Esophagus squamous epithelium (tissue), 5 donors: ENCODE measurements at regions not wholly inside any gene's neighbourhood (a gene's known extent, or its start where the extent isn't known, plus 50 kb on each side); places are given as distances from the start of the nearest gene placed in this dataset.

Source experiments
- DNase-seq: peaks from one replicate; lab custom pipeline; 2025; lab: John Stamatoyannopoulos, UW
- H3K27ac ChIP-seq, 4 donors: fragments of 200-600 bp; sonication (generic); one replicate each; pipeline ENCODE4 v1.5.1; 2016 to 2019; ENCODE audit warnings: mild to moderate bottlenecking in 1 of 4
- H3K27me3 ChIP-seq, 4 donors: fragments of 200-600 bp; sonication (generic); 1 replicate in 3 of 4; 2 replicates in 1 of 4; pipeline versions ENCODE4 v1.5.1 to v1.6.0; 2017 to 2021; ENCODE audit warnings: antibody characterized with exemption in 1 of 4
- H3K36me3 ChIP-seq, 3 donors: fragments of 200-600 bp; sonication (generic); one replicate each; pipeline ENCODE4 v1.5.1; 2016 to 2019
- H3K4me1 ChIP-seq, 3 donors: fragments of 200-600 bp; sonication (generic); one replicate each; pipeline ENCODE4 v1.5.1; 2017 to 2019
- H3K4me3 ChIP-seq, 4 donors: fragments of 200-600 bp; sonication (generic); 1 replicate in 3 of 4; 2 replicates in 1 of 4; pipeline ENCODE4 v1.5.1; 2016 to 2019; ENCODE audit warnings: mild to moderate bottlenecking in 2 of 4, moderate library complexity in 1 of 4
- H3K9me3 ChIP-seq, 3 donors: fragments of 200-600 bp; sonication (generic); one replicate each; pipeline ENCODE4 v1.5.1; 2016 to 2019
- POLR2A ChIP-seq, 4 donors: fragments of 450-650 bp; IDR thresholded peaks; one replicate each; pipeline ENCODE4 v1.6.1; 2017; ENCODE audit warnings: antibody characterized with exemption in 4 of 4, mild to moderate bottlenecking in 4 of 4, moderate library complexity in 3 of 4
- WGBS, 2 donors: methylation state at CpG; one replicate each; pipeline ENCODE4 v1.1.5; 2018; 5-methylcytosine and 5-hydroxymethylcytosine counted together
- intact Hi-C: fragments of 100-400 bp; cut with DNase I; formaldehyde crosslinking; loops from one replicate; pipeline ENCODE4 v1.15.0; 2022
- TF ChIP-seq, protein P1 (sequence below), 6 experiments: fragments of 450-650 bp in 4 of 6; fragments of 200-600 bp in 2 of 6; sonication (generic) in 2 of 6; IDR thresholded peaks; one replicate each; pipeline ENCODE4 v1.5.1; 2016 to 2019; ENCODE audit warnings: antibody characterized with exemption in 6 of 6, mild to moderate bottlenecking in 4 of 6, moderate library complexity in 4 of 6
- donor health status: DM: yes; HTN: yes; CAD: no.

DNA sequence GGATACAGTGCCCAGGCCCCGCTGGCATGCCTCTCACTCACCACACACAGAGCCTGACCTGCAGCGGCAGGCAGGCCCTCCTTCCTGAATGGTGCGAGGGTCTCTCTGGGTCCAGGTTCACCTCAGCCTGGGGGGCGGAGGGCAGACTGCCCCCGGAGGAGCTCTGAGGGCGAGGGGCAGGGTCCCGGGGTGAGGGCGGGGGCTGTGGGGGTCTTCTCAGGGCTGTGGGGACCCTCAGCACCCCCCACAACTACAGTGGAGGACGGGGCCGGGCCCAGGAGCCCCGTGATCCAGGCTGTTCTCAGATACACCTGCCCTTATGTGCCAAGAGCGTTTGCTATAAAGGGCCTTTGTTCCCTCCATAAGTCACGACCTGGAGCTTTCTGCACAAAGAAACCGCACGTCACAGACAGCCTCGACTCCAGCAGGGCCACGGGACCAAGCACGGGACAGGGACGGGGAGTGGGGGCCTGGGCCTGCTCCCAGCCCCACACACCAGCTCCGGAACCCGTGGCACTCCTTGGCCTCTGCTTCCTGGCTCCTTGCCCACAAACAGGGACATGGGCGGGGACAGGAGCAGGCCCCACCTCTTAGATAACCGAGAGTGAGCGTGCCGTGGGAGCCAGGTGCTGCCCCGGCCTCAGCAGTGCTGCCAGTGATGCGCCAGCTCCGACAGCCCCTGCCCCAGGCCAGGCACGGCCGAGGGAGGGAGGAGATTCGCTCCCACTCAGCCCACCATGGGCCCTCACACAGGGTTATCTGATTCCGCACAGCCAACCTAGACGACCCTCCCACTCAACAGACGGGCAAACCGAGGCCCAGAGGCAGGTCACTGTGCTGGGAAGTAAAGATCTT is 101.9 kb downstream of the RFLNA start:
- Histone ChIP-seq H3K4me1 (peaks cover 27 to 84% (median 56%) of the 10 kb centered on the region in 3 donors), H3K36me3 (peaks cover 0 to 88% (median 9%) of the 10 kb centered on the region in 3 donors), H3K4me3 (no peak overlapping the region), H3K27me3 (no peaks in the 10 kb centered on the region), H3K27ac (peak overlapping the region in 3 of 4 donors; percentile 69 to 96 (median 88)), H3K9me3 (no peaks in the 10 kb centered on the region)
- 88 to 95% methylated on average over 2 to 5 of the region's 35 CpGs for WGBS, 2 donors
- intact Hi-C loops = no loop called here
- no peak for DNase-seq
- no peak for TF ChIP-seq POLR2A (IDR thresholded peaks at IDR 0.05)
- TF ChIP-seq, protein P1, sequence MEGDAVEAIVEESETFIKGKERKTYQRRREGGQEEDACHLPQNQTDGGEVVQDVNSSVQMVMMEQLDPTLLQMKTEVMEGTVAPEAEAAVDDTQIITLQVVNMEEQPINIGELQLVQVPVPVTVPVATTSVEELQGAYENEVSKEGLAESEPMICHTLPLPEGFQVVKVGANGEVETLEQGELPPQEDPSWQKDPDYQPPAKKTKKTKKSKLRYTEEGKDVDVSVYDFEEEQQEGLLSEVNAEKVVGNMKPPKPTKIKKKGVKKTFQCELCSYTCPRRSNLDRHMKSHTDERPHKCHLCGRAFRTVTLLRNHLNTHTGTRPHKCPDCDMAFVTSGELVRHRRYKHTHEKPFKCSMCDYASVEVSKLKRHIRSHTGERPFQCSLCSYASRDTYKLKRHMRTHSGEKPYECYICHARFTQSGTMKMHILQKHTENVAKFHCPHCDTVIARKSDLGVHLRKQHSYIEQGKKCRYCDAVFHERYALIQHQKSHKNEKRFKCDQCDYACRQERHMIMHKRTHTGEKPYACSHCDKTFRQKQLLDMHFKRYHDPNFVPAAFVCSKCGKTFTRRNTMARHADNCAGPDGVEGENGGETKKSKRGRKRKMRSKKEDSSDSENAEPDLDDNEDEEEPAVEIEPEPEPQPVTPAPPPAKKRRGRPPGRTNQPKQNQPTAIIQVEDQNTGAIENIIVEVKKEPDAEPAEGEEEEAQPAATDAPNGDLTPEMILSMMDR (IDR thresholded peaks at IDR 0.05) = no peak

GRCh38 chr12:124395986-124396385 is 101.1 kb downstream of the RFLNA start:
- intact Hi-C loops = no loop called here
- DNase-seq = no peak
- peak overlapping the region in 3 of 4 donors; percentile 69 to 96 (median 88) for H3K27ac ChIP-seq
- H3K27me3 ChIP-seq = no peaks in the 10 kb centered on the region
- H3K4me3 ChIP-seq = no peak overlapping the region
- no peak for TF ChIP-seq POLR2A (IDR thresholded peaks at IDR 0.05)
- TF ChIP-seq, protein P1 (IDR thresholded peaks at IDR 0.05) = no peak
- H3K9me3 ChIP-seq = no peaks in the 10 kb centered on the region
- H3K36me3 ChIP-seq = peaks cover 0 to 82% (median 9%) of the 10 kb centered on the region in 3 donors
- peaks cover 31 to 92% (median 61%) of the 10 kb centered on the region in 3 donors for H3K4me1 ChIP-seq
- WGBS, 2 donors = 74 to 87% methylated on average over 3 to 7 of the region's 7 CpGs

DNA sequence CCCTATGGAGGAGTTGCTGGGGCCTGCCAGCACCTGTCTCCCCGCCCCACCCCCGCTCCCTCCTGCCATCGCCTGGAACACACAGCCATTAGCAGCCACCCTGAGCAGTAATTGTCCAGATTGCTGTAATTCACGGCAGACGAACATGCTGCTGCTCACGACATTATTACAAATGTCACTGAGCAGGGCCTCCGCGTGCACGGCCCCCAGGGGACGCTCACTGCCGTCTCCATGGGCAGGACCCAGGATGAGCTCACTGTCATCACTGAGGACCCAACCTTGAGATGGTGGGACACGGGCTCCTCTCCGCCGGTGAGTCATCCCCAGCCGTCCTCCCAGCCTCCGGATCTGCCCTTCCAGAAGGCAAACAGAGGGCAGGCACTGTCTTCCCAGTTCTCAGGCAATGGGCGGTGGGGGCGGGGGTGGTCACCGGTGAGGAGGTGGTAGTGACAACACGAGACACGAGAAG is 100.4 kb downstream of the RFLNA start:
- Histone ChIP-seq H3K27ac (peak overlapping the region in 3 of 4 donors; percentile 86 to 96 (median 88)), H3K9me3 (no peaks in the 10 kb centered on the region), H3K27me3 (no peaks in the 10 kb centered on the region), H3K4me3 (no peak overlapping the region), H3K4me1 (peaks cover 37 to 99% (median 68%) of the 10 kb centered on the region in 3 donors), H3K36me3 (peaks cover 0 to 80% (median 4%) of the 10 kb centered on the region in 3 donors)
- 69 to 70% methylated on average over 4 to 10 of the region's 21 CpGs for WGBS, 2 donors
- no peak for TF ChIP-seq POLR2A (IDR thresholded peaks at IDR 0.05)
- TF ChIP-seq, protein P1 (IDR thresholded peaks at IDR 0.05) = no peak
- intact Hi-C loops = no loop called here
- DNase-seq = no peak

DNA sequence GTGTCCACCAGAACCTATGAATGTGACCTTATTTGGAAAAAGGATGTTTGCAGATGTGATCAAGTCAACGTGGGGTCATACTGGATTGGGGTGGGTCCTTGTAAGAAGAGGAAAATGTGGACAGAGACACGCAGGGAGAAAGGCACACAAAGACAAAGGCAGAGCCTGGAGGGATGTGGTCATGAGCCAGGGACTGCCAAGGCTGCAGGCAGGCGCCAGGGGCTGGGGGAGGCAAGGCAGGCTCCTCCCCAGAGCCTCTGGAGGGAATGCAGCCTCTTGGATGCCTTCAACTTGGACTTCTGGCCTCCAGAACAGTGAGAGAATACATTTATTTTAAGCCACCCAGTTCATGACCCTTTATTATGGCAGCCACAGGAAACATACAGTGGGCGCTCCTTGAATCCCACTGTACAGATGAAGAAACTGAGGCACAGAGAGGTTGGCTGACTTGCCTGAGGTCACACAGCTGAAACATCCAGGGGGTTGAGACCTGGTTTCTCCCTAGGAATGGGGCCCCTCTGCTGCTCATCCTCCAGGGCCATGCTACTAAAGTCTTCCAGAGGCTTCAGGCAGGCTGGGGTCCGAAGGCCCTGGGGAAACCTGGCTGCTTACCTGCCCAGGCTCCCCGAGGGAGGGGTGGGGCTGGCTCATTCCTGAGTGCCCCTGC is 99.7 kb downstream of the RFLNA start:
- H3K4me1 ChIP-seq = peaks cover 42 to 100% (median 75%) of the 10 kb centered on the region in 3 donors
- TF ChIP-seq, protein P1 (IDR thresholded peaks at IDR 0.05) = no peak
- TF ChIP-seq POLR2A (IDR thresholded peaks at IDR 0.05) = no peak
- DNase-seq = no peak
- intact Hi-C loops = no loop called here
- H3K4me3 ChIP-seq = no peak overlapping the region
- no peaks in the 10 kb centered on the region for H3K27me3 ChIP-seq
- no peaks in the 10 kb centered on the region for H3K9me3 ChIP-seq
- 38 to 50% methylated on average over 4 to 5 of the region's 6 CpGs for WGBS, 2 donors
- H3K36me3 ChIP-seq = peaks cover 0 to 73% (median 0%) of the 10 kb centered on the region in 3 donors
- H3K27ac ChIP-seq = peak overlapping the region in 3 of 4 donors; percentile 86 to 96 (median 88)
